ENCODE measurements at regions not wholly inside any gene's neighbourhood (a gene's known extent, or its start where the extent isn't known, plus 50 kb on each side); places are given as distances from the start of the nearest gene placed in this dataset.

- Histone ChIP-seq H3K23ac (ENCODE audit: insufficient read length, low read depth, low read length) (no peak overlapping the region), H3K18ac (ENCODE audit: insufficient read length, low read depth, low read length) (no peak overlapping the region), H3T11ph (ENCODE audit: low read length) (no peak overlapping the region), H3K79me1 (ENCODE audit: insufficient read depth, low read depth, low read length, poor library complexity, severe bottlenecking) (no peaks in the 10 kb centered on the region), H3K4me1 (ENCODE audit: insufficient read depth, low read length) (peaks cover 3% of the 10 kb centered on the region; the same call in 1 of the 2 replicates), H2AK5ac (ENCODE audit: insufficient read length, low read length) (no peak overlapping the region), H3K9me3 (ENCODE audit: control insufficient read depth, low read depth, low read length) (no peaks in the 10 kb centered on the region), H4K20me1 (ENCODE audit: control insufficient read depth, insufficient read depth, insufficient read length) (no peaks in the 10 kb centered on the region), H3K79me2 (ENCODE audit: insufficient read depth, low read length) (no peaks in the 10 kb centered on the region), H3K4me2 (ENCODE audit: insufficient read depth, insufficient read length, low read length) (no peak overlapping the region), H2BK5ac (ENCODE audit: insufficient read length, low read length) (no peak overlapping the region), H3K56ac (ENCODE audit: insufficient read length, low read depth, low read length) (no peak overlapping the region), H2BK15ac (ENCODE audit: low read depth, low read length) (no peak overlapping the region), H3K9ac (ENCODE audit: extremely low read depth, insufficient read length, low read length) (no peak overlapping the region), H2BK120ac (ENCODE audit: low read depth, low read length, poor library complexity, severe bottlenecking) (no peak overlapping the region), H4K8ac (replicated peaks; ENCODE audit: insufficient read length, low read depth, low read length) (no peak overlapping the region), H3K14ac (ENCODE audit: insufficient read depth, low read length) (no peak overlapping the region), H4K91ac (ENCODE audit: insufficient read length, low read depth, low read length) (no peak overlapping the region), H3K27me3 (ENCODE audit: insufficient read depth, low read length) (no peaks in the 10 kb centered on the region; the same call in 1 of the 2 replicates), H4K5ac (ENCODE audit: insufficient read length, low read depth, low read length) (no peak overlapping the region), H2AFZ (ENCODE audit: low read length) (no peak overlapping the region), H3K4ac (ENCODE audit: low read depth, low read length) (no peak overlapping the region), H3K23me2 (ENCODE audit: insufficient read length, low read depth, low read length, poor library complexity, severe bottlenecking) (no peaks in the 10 kb centered on the region), H2BK20ac (ENCODE audit: low read depth, low read length, poor library complexity, severe bottlenecking) (no peak overlapping the region), H3K27ac (ENCODE audit: insufficient read length, low read depth, low read length) (no peak overlapping the region), H2BK12ac (ENCODE audit: insufficient read length, low read depth, low read length) (no peak overlapping the region)
- Mint-ChIP-seq H3K4me1 (peaks cover 0 to 6% of the 10 kb centered on the region in 2 experiments; a peak in 2 of 4 replicates), H3K9me3 (no peaks in the 10 kb centered on the region), H3K27me3 (ENCODE audit: low read depth) (no peaks in the 10 kb centered on the region), H3K36me3 (ENCODE audit: insufficient read depth in 1 of 3, low read depth in 3 of 3) (no peaks in the 10 kb centered on the region), H3K27ac (no peak overlapping the region), H3K4me3 (no peak overlapping the region)
- no peak for DNase-seq
- WGBS (ENCODE audit: extremely low coverage, insufficient read length, low lambda C conversion rate) = no CpG with 5 or more reads among the region's 7 CpGs
- TF ChIP-seq, protein P1, sequence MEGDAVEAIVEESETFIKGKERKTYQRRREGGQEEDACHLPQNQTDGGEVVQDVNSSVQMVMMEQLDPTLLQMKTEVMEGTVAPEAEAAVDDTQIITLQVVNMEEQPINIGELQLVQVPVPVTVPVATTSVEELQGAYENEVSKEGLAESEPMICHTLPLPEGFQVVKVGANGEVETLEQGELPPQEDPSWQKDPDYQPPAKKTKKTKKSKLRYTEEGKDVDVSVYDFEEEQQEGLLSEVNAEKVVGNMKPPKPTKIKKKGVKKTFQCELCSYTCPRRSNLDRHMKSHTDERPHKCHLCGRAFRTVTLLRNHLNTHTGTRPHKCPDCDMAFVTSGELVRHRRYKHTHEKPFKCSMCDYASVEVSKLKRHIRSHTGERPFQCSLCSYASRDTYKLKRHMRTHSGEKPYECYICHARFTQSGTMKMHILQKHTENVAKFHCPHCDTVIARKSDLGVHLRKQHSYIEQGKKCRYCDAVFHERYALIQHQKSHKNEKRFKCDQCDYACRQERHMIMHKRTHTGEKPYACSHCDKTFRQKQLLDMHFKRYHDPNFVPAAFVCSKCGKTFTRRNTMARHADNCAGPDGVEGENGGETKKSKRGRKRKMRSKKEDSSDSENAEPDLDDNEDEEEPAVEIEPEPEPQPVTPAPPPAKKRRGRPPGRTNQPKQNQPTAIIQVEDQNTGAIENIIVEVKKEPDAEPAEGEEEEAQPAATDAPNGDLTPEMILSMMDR (conservative IDR thresholded peaks at IDR 0.05) = no peak
Measured at GRCh38 chr10:4022473-4022872, 237.5 kb upstream of the KLF6 start.
